K562 (cell line): ENCODE measurements at regions not wholly inside any gene's neighbourhood (a gene's known extent, or its start where the extent isn't known, plus 50 kb on each side); places are given as distances from the start of the nearest gene placed in this dataset.

Experiments used
- ARNT ChIP-seq, 2 experiments: fragments of 450-650 bp; IDR thresholded peaks; 2 replicates each; pipeline ENCODE4 v1.6.1; 2016; ENCODE audit warnings: mild to moderate bottlenecking in 1 of 2
- DEAF1 ChIP-seq: fragments of 450-650 bp; formaldehyde crosslinking; IDR thresholded peaks from 2 replicates; pipeline ENCODE4 v1.4.0; 2020; ENCODE audit warnings: mild to moderate bottlenecking, moderate library complexity
- ELF4 ChIP-seq: fragments of 450-650 bp; formaldehyde crosslinking; IDR thresholded peaks from 2 replicates; pipeline ENCODE4 v1.4.0; 2022; ENCODE audit warnings: missing genetic modification characterization
- FOXA3 ChIP-seq, 2 experiments: fragments of 450-650 bp in 1 of 2; sonication (generic) in 1 of 2; formaldehyde crosslinking; IDR thresholded peaks in 1 of 2; conservative IDR thresholded peaks in 1 of 2; 2 replicates each; pipeline versions ENCODE4 v1.4.0 to v1.8.0; 2020 to 2022; ENCODE audit warnings: mild to moderate bottlenecking in 2 of 2, missing genetic modification reagents in 1 of 2
- NCOA2 ChIP-seq, 2 experiments: fragments of 450-650 bp; IDR thresholded peaks; 2 replicates each; pipeline ENCODE4 v1.6.1; 2018; ENCODE audit warnings: mild to moderate bottlenecking in 2 of 2, moderate library complexity in 1 of 2; ENCODE audit not compliant: partially characterized antibody in 2 of 2
- NCOR1 ChIP-seq: fragments of 450-650 bp; IDR thresholded peaks from 2 replicates; pipeline ENCODE4 v1.6.1; 2016; ENCODE audit warnings: mild to moderate bottlenecking, moderate library complexity
- OTX1 ChIP-seq: fragments of 450-650 bp; formaldehyde crosslinking; IDR thresholded peaks from 2 replicates; pipeline ENCODE4 v1.4.0; 2022; ENCODE audit warnings: mild to moderate bottlenecking
- RBBP5 ChIP-seq: fragments of 200-600 bp; sonication (generic); IDR thresholded peaks from 2 replicates; pipeline ENCODE4 v1.6.1; 2012; ENCODE audit warnings: borderline replicate concordance, mild to moderate bottlenecking, low read length, control low read depth, inconsistent platforms; ENCODE audit not compliant: insufficient read depth, poor library complexity, severe bottlenecking
- RBM39 ChIP-seq: fragments of 200-400 bp; formaldehyde crosslinking; optimal IDR thresholded peaks from 2 replicates; pipeline ENCODE3; 2018; ENCODE audit warnings: low read depth, low read length
- SMARCA5 ChIP-seq: fragments of 450-650 bp; IDR thresholded peaks from 2 replicates; pipeline ENCODE4 v1.6.1; 2016
- SREBF1 ChIP-seq: fragments of 150-350 bp; IDR thresholded peaks from 2 replicates; pipeline ENCODE4 v1.6.1; 2014; ENCODE audit warnings: antibody characterized with exemption, low read depth, low read length, borderline replicate concordance
- ZFP30 ChIP-seq: fragments of 250-450 bp; sonication (Bioruptor Pico); IDR thresholded peaks from 2 replicates; pipeline ENCODE4 v1.8.0; 2022; ENCODE audit warnings: moderate library complexity, mild to moderate bottlenecking, inconsistent platforms, borderline replicate concordance
- ZNF316 ChIP-seq: fragments of 450-650 bp; IDR thresholded peaks from 2 replicates; pipeline ENCODE4 v1.6.1; 2016
- ZNF407 ChIP-seq: fragments of 450-650 bp; IDR thresholded peaks from 2 replicates; pipeline ENCODE4 v1.6.1; 2016; ENCODE audit warnings: low read depth
- TF ChIP-seq, protein P1 (sequence below): fragments of 250-450 bp; sonication (Bioruptor Pico); IDR thresholded peaks from 2 replicates; pipeline ENCODE4 v1.4.0; 2020; ENCODE audit warnings: mild to moderate bottlenecking, moderate library complexity

GRCh38 chr6:27161603-27161945 is 85.9 kb upstream of the PRSS16 start (continued):
- TF ChIP-seq DEAF1 (CRISPR knock-in tag) = no peak
- no peak for TF ChIP-seq RBBP5
- TF ChIP-seq ZFP30 (CRISPR knock-in tag) = no peak
- no peak for TF ChIP-seq ZNF407
- peak; percentile 88; the same call in 1 of the 2 replicates for TF ChIP-seq ZNF316
- TF ChIP-seq ELF4 (CRISPR knock-in tag) = 0 out of 2 replicates have a peak, but pooled peaks have one; percentile 27
- TF ChIP-seq OTX1 (CRISPR knock-in tag) = no peak
- TF ChIP-seq SMARCA5 = 0 out of 2 replicates have a peak, but pooled peaks have one; percentile 69
- no peak for TF ChIP-seq ARNT (IDR thresholded peaks at IDR 0.05)
- no peak for TF ChIP-seq RBM39
- TF ChIP-seq, protein P1, sequence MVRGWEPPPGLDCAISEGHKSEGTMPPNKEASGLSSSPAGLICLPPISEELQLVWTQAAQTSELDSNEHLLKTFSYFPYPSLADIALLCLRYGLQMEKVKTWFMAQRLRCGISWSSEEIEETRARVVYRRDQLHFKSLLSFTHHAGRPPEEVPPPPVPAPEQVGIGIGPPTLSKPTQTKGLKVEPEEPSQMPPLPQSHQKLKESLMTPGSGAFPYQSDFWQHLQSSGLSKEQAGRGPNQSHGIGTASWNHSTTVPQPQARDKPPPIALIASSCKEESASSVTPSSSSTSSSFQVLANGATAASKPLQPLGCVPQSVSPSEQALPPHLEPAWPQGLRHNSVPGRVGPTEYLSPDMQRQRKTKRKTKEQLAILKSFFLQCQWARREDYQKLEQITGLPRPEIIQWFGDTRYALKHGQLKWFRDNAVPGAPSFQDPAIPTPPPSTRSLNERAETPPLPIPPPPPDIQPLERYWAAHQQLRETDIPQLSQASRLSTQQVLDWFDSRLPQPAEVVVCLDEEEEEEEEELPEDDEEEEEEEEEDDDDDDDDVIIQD = no peak
- TF ChIP-seq NCOR1 = no peak
- TF ChIP-seq SREBF1 = no peak
- TF ChIP-seq NCOA2 (IDR thresholded peaks at IDR 0.05; ENCODE audit: partially characterized antibody in 2 of 2) = no peak
- TF ChIP-seq FOXA3 (CRISPR knock-in tag; conservative IDR thresholded peaks at IDR 0.05 in 1 of 2, IDR thresholded peaks at IDR 0.05 in 1 of 2) = no peak
